GM21360 (cell line): ENCODE measurements at regions not wholly inside any gene's neighbourhood (a gene's known extent, or its start where the extent isn't known, plus 50 kb on each side); places are given as distances from the start of the nearest gene placed in this dataset.
"Not testable (repeated sequence)": the region's sequence is repeated elsewhere in the genome, so short reads cannot be mapped to it uniquely, and the experiment has no call there.

Source experiments
- ATAC-seq: cut with Tn5 transposase; IDR thresholded peaks from one replicate; pipeline ENCODE4 v1.9.1; 2021; ENCODE audit warnings: mild to moderate bottlenecking, moderate library complexity; ENCODE audit not compliant: unreplicated experiment

- no peak for ATAC-seq
Measured at GRCh38 chr2:21331625-21332370, 208.0 kb downstream of the TDRD15 start.

- no peak for ATAC-seq
Measured at GRCh38 chr2:21332993-21333625, 209.3 kb downstream of the TDRD15 start.

- ATAC-seq, result no peak
Measured at GRCh38 chr2:21333684-21334083, 209.9 kb downstream of the TDRD15 start.

- ATAC-seq, result no peak
Measured at GRCh38 chr2:21346984-21347383, 223.2 kb downstream of the TDRD15 start.

GRCh38 chr2:21353879-21354679, 230.3 kb downstream of the TDRD15 start:
- no peak for ATAC-seq

GRCh38 chr2:21356086-21356856, 232.5 kb downstream of the TDRD15 start:
- ATAC-seq, result no peak

GRCh38 chr2:21356857-21357255, 233.1 kb downstream of the TDRD15 start:
- no peak for ATAC-seq

- ATAC-seq, result no peak
Measured at GRCh38 chr2:21358976-21359375, 235.2 kb downstream of the TDRD15 start.

GRCh38 chr2:21361384-21361783, 237.6 kb downstream of the TDRD15 start:
- no peak for ATAC-seq

GRCh38 chr2:21361957-21362486, 238.3 kb downstream of the TDRD15 start:
- no peak for ATAC-seq

- ATAC-seq, result no peak
Measured at GRCh38 chr2:21363364-21363763, 239.6 kb downstream of the TDRD15 start.

GRCh38 chr2:21367421-21367820, 243.7 kb downstream of the TDRD15 start:
- no peak for ATAC-seq

GRCh38 chr2:21369787-21370186, 246.0 kb downstream of the TDRD15 start:
- ATAC-seq, result no peak

GRCh38 chr2:21371499-21372003, 247.8 kb downstream of the TDRD15 start:
- no peak for ATAC-seq

GRCh38 chr2:21372654-21373053, 248.9 kb downstream of the TDRD15 start:
- no peak for ATAC-seq

- ATAC-seq, result no peak
Measured at GRCh38 chr2:21376864-21377263, 253.1 kb downstream of the TDRD15 start.

- ATAC-seq, result no peak
Measured at GRCh38 chr2:21379140-21379539, 255.4 kb downstream of the TDRD15 start.

GRCh38 chr2:21379668-21380067, 255.9 kb downstream of the TDRD15 start:
- not testable (repeated sequence) for ATAC-seq

GRCh38 chr2:21381421-21381820, 257.7 kb downstream of the TDRD15 start:
- no peak for ATAC-seq

GRCh38 chr2:21382701-21383520, 259.1 kb downstream of the TDRD15 start:
- ATAC-seq, result no peak
